HL-60 (cell line): ENCODE measurements at regions not wholly inside any gene's neighbourhood (a gene's known extent, or its start where the extent isn't known, plus 50 kb on each side); places are given as distances from the start of the nearest gene placed in this dataset.

ENCODE experiments used
- DNase-seq, 2 experiments: peaks; one replicate each; pipeline ENCODE4 v3.0.0-alpha.2; 2010 to 2020; ENCODE audit warnings: low read depth in 1 of 2, low spot score in 1 of 2
- H3K27ac ChIP-seq: fragments of 250-450 bp; sonication (Bioruptor Pico); replicated peaks from 2 replicates; pipeline ENCODE4 v1.5.1; 2020; ENCODE audit warnings: mild to moderate bottlenecking, moderate library complexity
- H3K27me3 ChIP-seq: fragments of 250-450 bp; sonication (Bioruptor Pico); 2 replicates; pipeline ENCODE4 v1.5.1; 2021; ENCODE audit warnings: mild to moderate bottlenecking, moderate library complexity; ENCODE audit not compliant: insufficient read depth, poor library complexity, severe bottlenecking
- H3K4me3 ChIP-seq: replicated peaks from 2 replicates; pipeline ENCODE4 v1.5.1; 2011; ENCODE audit warnings: mild to moderate bottlenecking, control low read depth, low read length; ENCODE audit not compliant: insufficient read depth
- CTCF ChIP-seq: IDR thresholded peaks from one replicate; pipeline ENCODE4 v1.5.1; 2011; ENCODE audit warnings: low read length, control low read depth, inconsistent platforms; ENCODE audit not compliant: insufficient read depth
- GABPA ChIP-seq: IDR thresholded peaks from 2 replicates; pipeline ENCODE4 v1.6.1; 2012; ENCODE audit warnings: low read depth
- POLR2AphosphoS5 ChIP-seq: IDR thresholded peaks from 2 replicates; pipeline ENCODE4 v1.6.1; 2012; ENCODE audit warnings: low read depth
- REST ChIP-seq: IDR thresholded peaks from 2 replicates; pipeline ENCODE4 v1.6.1; 2012; ENCODE audit warnings: low read depth; ENCODE audit not compliant: insufficient replicate concordance
- SPI1 ChIP-seq: IDR thresholded peaks from 2 replicates; pipeline ENCODE4 v1.6.1; 2012; ENCODE audit warnings: low read depth, mild to moderate bottlenecking, borderline replicate concordance

- no peak for DNase-seq
Measured at GRCh38 chr14:86604561-86604960, 1074.6 kb downstream of the FLRT2 start.

GRCh38 chr14:86602263-86602662 lies 1072.3 kb downstream of the FLRT2 start:
- H3K27ac ChIP-seq, result no peak overlapping the region
- H3K4me3 ChIP-seq, result no peak overlapping the region
- DNase-seq, result no peak
- TF ChIP-seq GABPA, result no peak
- no peak for TF ChIP-seq SPI1
- TF ChIP-seq CTCF, result no peak
- no peak for TF ChIP-seq POLR2AphosphoS5
- no peak for TF ChIP-seq REST
- no peaks in the 10 kb centered on the region for H3K27me3 ChIP-seq

More at GRCh38 chr14:86604561-86604960, 1074.6 kb downstream of the FLRT2 start:
- Histone ChIP-seq H3K27me3 (no peaks in the 10 kb centered on the region), H3K27ac (no peak overlapping the region), H3K4me3 (no peak overlapping the region)
- TF ChIP-seq POLR2AphosphoS5 (no peak), GABPA (no peak), CTCF (no peak), REST (no peak), SPI1 (no peak)

GRCh38 chr14:86601813-86602212 lies 1071.9 kb downstream of the FLRT2 start:
- no peaks in the 10 kb centered on the region for H3K27me3 ChIP-seq

More at GRCh38 chr14:86601813-86602212, 1071.9 kb downstream of the FLRT2 start:
- no peak for DNase-seq
- TF ChIP-seq CTCF (no peak), POLR2AphosphoS5 (no peak), SPI1 (no peak), REST (no peak), GABPA (no peak)
- Histone ChIP-seq H3K4me3 (no peak overlapping the region), H3K27ac (no peak overlapping the region)
